GM10266 (cell line): ENCODE measurements at regions not wholly inside any gene's neighbourhood (a gene's known extent, or its start where the extent isn't known, plus 50 kb on each side); places are given as distances from the start of the nearest gene placed in this dataset.

ENCODE experiments used
- DNase-seq: peaks from one replicate; pipeline ENCODE4 v3.0.0; 2012; ENCODE audit errors: extremely low spot score
- CTCF ChIP-seq: IDR thresholded peaks from 2 replicates; pipeline ENCODE4 v1.5.1; 2012; ENCODE audit warnings: mild to moderate bottlenecking, low read depth; ENCODE audit not compliant: control insufficient read depth, insufficient read depth; ENCODE audit errors: missing control alignments

GRCh38 chr7:10560497-10560896 is 413.2 kb upstream of the PHF14 start:
- no peak for DNase-seq
- no peak for TF ChIP-seq CTCF

GRCh38 chr7:10568891-10569290 is 404.8 kb upstream of the PHF14 start:
- DNase-seq, result no peak
- TF ChIP-seq CTCF, result no peak

- no peak for DNase-seq
- TF ChIP-seq CTCF, result no peak
Observed at GRCh38 chr7:10571759-10572158, 401.9 kb upstream of the PHF14 start.

- no peak for DNase-seq
Observed at GRCh38 chr7:10577866-10578374, 395.8 kb upstream of the PHF14 start.

GRCh38 chr7:10579561-10579960 is 394.1 kb upstream of the PHF14 start:
- no peak for DNase-seq
- no peak for TF ChIP-seq CTCF

More at GRCh38 chr7:10577866-10578374, 395.8 kb upstream of the PHF14 start:
- TF ChIP-seq CTCF, result no peak

- DNase-seq, result no peak
- TF ChIP-seq CTCF, result no peak
Observed at GRCh38 chr7:10584886-10585285, 388.8 kb upstream of the PHF14 start.

- TF ChIP-seq CTCF, result no peak
- no peak for DNase-seq
Observed at GRCh38 chr7:10588084-10588483, 385.6 kb upstream of the PHF14 start.

- TF ChIP-seq CTCF, result no peak
Observed at GRCh38 chr7:10592604-10593003, 381.1 kb upstream of the PHF14 start.

More at GRCh38 chr7:10592604-10593003, 381.1 kb upstream of the PHF14 start:
- no peak for DNase-seq
